ENCODE measurements at regions not wholly inside any gene's neighbourhood (a gene's known extent, or its start where the extent isn't known, plus 50 kb on each side); places are given as distances from the start of the nearest gene placed in this dataset.
A peak's percentile ranks its signal among the peaks of the same experiment; 100 is the strongest.

DNA sequence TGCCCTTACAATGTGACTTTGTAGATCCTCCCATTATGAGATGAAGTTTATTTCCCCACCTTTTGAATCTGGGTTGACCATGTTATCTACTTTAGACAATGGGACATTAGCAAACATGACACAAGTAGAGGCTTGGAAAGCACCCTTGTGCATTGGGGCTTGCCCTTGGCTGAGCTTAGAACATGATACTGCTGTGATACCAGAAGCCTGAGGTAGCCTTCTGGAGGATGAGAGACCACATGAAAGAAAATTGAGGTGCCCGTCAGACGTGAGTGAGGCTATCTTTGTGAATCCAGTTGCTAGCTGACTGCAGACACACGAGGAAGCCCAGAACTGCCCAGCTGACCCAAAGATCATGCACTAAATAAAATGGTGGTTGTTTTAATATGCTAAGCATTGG lies 341.2 kb downstream of the CYP26B1 start:
- DNase-seq (ENCODE audit: low read depth, low spot score) = no peak
- TF ChIP-seq FOXP2 (optimal IDR thresholded peaks at IDR 0.05; ENCODE audit: control extremely low read depth, extremely low read length, insufficient read depth) (no peak), EZH2 (IDR thresholded peaks at IDR 0.05) (no peak), POLR2AphosphoS5 (IDR thresholded peaks at IDR 0.05; ENCODE audit: borderline replicate concordance, low read depth, low read length) (no peak)
- H3K4me3 ChIP-seq = no peak overlapping the region

DNA sequence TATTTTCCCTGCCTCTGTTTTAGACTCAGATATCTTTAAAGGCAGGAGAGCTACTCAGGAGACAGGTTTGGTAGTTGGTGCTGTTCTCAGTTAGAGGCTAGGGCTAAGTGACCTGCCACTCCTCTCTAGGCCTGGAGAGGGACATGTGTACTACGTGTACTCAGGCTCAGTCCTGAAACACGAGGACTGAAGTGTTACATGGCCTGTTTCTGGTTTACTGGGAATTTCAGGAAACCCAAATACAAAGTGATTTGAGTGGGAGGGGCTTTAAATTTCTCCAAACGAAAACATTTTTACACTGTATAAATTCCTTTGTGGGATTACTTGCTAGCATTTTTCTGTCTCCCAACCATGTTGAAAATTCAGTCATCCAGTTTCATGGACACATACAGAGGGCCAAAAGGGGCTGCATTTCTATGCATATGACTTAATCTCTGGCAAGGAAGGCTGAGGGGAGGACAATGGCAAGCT lies 343.3 kb downstream of the CYP26B1 start:
- H3K27ac ChIP-seq = no peak overlapping the region
- H3K9ac ChIP-seq (ENCODE audit: insufficient read length) = no peak overlapping the region
- H3K9me3 ChIP-seq (ENCODE audit: low read depth, low read length) = no peaks in the 10 kb centered on the region
- DNase-seq (ENCODE audit: low read depth, low spot score) = no peak
- no peaks in the 10 kb centered on the region for H3K36me3 ChIP-seq (ENCODE audit: insufficient read depth, low read length)
- TF ChIP-seq POLR2AphosphoS5 (IDR thresholded peaks at IDR 0.05; ENCODE audit: borderline replicate concordance, low read depth, low read length) (no peak), FOXP2 (optimal IDR thresholded peaks at IDR 0.05; ENCODE audit: control extremely low read depth, extremely low read length, insufficient read depth) (no peak), EZH2 (IDR thresholded peaks at IDR 0.05) (no peak)
- no peak overlapping the region for H3K4me3 ChIP-seq

More for the DNA sequence above, 341.2 kb downstream of the CYP26B1 start:
- H3K9me3 ChIP-seq (ENCODE audit: low read depth, low read length) = no peaks in the 10 kb centered on the region
- H3K36me3 ChIP-seq (ENCODE audit: insufficient read depth, low read length) = no peaks in the 10 kb centered on the region
- H3K27ac ChIP-seq = no peak overlapping the region
- H3K9ac ChIP-seq (ENCODE audit: insufficient read length) = no peak overlapping the region

DNA sequence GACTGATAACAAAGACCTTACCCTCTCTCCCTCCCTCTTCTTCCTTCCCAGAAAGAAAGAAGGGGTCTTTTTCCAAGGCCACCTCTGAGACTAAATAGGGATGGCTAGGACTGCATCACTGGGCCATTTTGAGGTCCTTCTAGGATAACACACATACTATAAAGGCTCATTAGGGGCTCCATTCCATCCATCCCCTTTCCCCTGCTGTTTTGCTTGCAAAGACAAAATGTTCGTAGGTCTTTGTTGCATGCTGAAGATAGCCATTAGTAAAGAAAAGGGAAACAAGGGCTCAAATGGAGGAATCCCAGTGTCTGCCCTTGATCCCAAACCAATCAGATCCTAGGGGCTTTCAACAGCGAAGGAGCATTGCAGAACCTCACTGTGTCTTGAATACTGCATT lies 344.3 kb downstream of the CYP26B1 start:
- DNase-seq (ENCODE audit: low read depth, low spot score) = no peak
- H3K9me3 ChIP-seq (ENCODE audit: low read depth, low read length) = no peaks in the 10 kb centered on the region
- no peak overlapping the region for H3K4me3 ChIP-seq
- H3K36me3 ChIP-seq (ENCODE audit: insufficient read depth, low read length) = no peaks in the 10 kb centered on the region
- no peak overlapping the region for H3K27ac ChIP-seq
- TF ChIP-seq EZH2 (IDR thresholded peaks at IDR 0.05) (no peak), POLR2AphosphoS5 (IDR thresholded peaks at IDR 0.05; ENCODE audit: borderline replicate concordance, low read depth, low read length) (no peak), FOXP2 (optimal IDR thresholded peaks at IDR 0.05; ENCODE audit: control extremely low read depth, extremely low read length, insufficient read depth) (no peak)
- H3K9ac ChIP-seq (ENCODE audit: insufficient read length) = no peak overlapping the region

DNA sequence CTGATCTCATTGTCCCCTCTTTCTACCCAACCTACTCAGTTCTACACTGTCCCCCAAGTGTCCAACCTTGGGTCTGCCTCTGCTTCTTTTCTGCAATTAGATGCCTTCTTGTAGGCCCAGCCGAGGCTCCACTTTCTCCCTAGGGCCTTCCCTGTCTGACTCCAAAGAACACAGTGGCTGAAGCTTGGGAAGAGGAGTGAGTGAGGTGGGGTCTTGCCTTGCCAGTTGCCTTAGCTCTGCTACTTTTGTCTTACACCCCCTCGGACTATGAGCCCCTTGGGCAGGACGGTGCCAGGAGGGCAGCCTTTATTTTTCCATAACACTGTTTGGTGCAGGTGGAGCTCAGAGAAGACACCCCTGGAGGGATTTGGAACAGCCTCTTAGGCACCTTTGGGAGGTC lies 345.1 kb downstream of the CYP26B1 start:
- Histone ChIP-seq H3K9me3 (ENCODE audit: low read depth, low read length) (no peaks in the 10 kb centered on the region), H3K9ac (ENCODE audit: insufficient read length) (no peak overlapping the region), H3K4me3 (no peak overlapping the region), H3K36me3 (ENCODE audit: insufficient read depth, low read length) (no peaks in the 10 kb centered on the region), H3K27ac (no peak overlapping the region)
- TF ChIP-seq POLR2AphosphoS5 (IDR thresholded peaks at IDR 0.05; ENCODE audit: borderline replicate concordance, low read depth, low read length) (no peak), FOXP2 (optimal IDR thresholded peaks at IDR 0.05; ENCODE audit: control extremely low read depth, extremely low read length, insufficient read depth) (no peak), EZH2 (IDR thresholded peaks at IDR 0.05) (no peak)
- no peak for DNase-seq (ENCODE audit: low read depth, low spot score)

DNA sequence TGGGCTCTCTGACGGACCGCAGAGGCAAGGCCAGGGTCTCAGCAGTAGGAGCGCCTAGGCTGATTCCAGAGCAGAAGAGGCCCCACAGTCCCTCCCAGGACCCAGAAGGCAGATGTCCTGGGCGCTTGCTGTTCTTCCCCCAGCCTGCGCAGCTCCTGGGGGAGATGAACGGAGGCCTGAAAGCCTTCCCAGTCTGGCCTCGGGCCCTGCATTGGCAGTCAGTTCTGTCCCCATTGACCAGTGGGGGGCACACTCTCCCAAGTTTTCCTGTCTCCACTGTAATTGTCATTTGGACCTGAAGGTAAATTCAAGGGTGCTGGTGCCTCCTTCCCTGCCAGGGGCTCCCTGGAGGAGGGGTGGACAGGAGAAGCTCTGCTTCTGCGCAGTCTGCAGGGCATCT lies 345.7 kb downstream of the CYP26B1 start:
- no peak overlapping the region for H3K27ac ChIP-seq
- no peaks in the 10 kb centered on the region for H3K36me3 ChIP-seq (ENCODE audit: insufficient read depth, low read length)
- H3K4me3 ChIP-seq = no peak overlapping the region
- TF ChIP-seq POLR2AphosphoS5 (IDR thresholded peaks at IDR 0.05; ENCODE audit: borderline replicate concordance, low read depth, low read length) = no peak
- no peak for TF ChIP-seq EZH2 (IDR thresholded peaks at IDR 0.05)
- no peak for TF ChIP-seq FOXP2 (optimal IDR thresholded peaks at IDR 0.05; ENCODE audit: control extremely low read depth, extremely low read length, insufficient read depth)
- no peaks in the 10 kb centered on the region for H3K9me3 ChIP-seq (ENCODE audit: low read depth, low read length)
- H3K9ac ChIP-seq (ENCODE audit: insufficient read length) = no peak overlapping the region
- DNase-seq (ENCODE audit: low read depth, low spot score) = no peak

DNA sequence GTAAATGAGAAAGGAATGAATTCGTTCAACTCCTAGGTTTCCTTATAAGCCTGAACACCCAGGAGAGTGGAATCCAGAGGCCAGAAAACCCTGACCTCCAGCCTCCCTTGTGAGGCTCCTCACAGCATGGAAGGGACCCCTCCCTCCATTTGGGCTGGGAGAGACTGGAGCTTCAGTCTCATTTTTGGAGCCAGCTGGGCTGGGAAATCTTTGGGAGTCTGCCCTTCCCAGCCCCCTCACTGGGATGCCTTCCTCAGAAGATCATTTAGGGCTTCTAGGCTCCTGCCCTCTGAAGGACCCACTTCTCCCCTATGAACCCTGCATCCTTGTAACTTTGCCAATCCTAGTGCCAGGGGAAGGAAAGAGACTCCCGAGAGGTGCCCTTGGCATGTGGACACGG lies 346.1 kb downstream of the CYP26B1 start:
- peak overlapping the region; percentile 67 for H3K27ac ChIP-seq
- no peak for DNase-seq (ENCODE audit: low read depth, low spot score)
- TF ChIP-seq POLR2AphosphoS5 (IDR thresholded peaks at IDR 0.05; ENCODE audit: borderline replicate concordance, low read depth, low read length) (no peak), FOXP2 (optimal IDR thresholded peaks at IDR 0.05; ENCODE audit: control extremely low read depth, extremely low read length, insufficient read depth) (no peak), EZH2 (IDR thresholded peaks at IDR 0.05) (no peak)
- H3K36me3 ChIP-seq (ENCODE audit: insufficient read depth, low read length) = no peaks in the 10 kb centered on the region
- no peaks in the 10 kb centered on the region for H3K9me3 ChIP-seq (ENCODE audit: low read depth, low read length)
- no peak overlapping the region for H3K9ac ChIP-seq (ENCODE audit: insufficient read length)
- no peak overlapping the region for H3K4me3 ChIP-seq

DNA sequence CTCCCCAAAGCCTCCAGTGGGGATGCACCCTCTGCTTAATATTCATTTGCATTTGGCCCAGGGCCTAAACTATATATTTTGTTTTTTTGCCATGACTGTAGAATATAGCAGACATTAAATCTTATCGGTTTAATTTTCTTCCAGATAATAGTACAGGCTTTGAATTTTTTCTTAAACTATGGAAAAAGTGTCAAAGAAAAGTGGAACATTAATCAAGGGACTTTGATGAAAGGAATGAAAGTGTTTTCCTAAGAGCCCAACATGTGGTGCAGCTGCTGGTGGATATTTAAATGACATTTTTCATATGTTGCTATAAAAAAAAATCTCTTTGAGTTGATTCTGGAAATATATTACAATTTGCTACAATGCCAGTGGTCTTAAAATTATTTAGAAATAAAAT lies 346.8 kb downstream of the CYP26B1 start:
- DNase-seq (ENCODE audit: low read depth, low spot score) = no peak
- no peak for TF ChIP-seq POLR2AphosphoS5 (IDR thresholded peaks at IDR 0.05; ENCODE audit: borderline replicate concordance, low read depth, low read length)
- no peak for TF ChIP-seq EZH2 (IDR thresholded peaks at IDR 0.05)
- TF ChIP-seq FOXP2 (optimal IDR thresholded peaks at IDR 0.05; ENCODE audit: control extremely low read depth, extremely low read length, insufficient read depth) = no peak
- H3K9ac ChIP-seq (ENCODE audit: insufficient read length) = no peak overlapping the region
- H3K36me3 ChIP-seq (ENCODE audit: insufficient read depth, low read length) = no peaks in the 10 kb centered on the region
- H3K9me3 ChIP-seq (ENCODE audit: low read depth, low read length) = no peaks in the 10 kb centered on the region
- peak overlapping the region; percentile 67 for H3K27ac ChIP-seq
- H3K4me3 ChIP-seq = no peak overlapping the region

DNA sequence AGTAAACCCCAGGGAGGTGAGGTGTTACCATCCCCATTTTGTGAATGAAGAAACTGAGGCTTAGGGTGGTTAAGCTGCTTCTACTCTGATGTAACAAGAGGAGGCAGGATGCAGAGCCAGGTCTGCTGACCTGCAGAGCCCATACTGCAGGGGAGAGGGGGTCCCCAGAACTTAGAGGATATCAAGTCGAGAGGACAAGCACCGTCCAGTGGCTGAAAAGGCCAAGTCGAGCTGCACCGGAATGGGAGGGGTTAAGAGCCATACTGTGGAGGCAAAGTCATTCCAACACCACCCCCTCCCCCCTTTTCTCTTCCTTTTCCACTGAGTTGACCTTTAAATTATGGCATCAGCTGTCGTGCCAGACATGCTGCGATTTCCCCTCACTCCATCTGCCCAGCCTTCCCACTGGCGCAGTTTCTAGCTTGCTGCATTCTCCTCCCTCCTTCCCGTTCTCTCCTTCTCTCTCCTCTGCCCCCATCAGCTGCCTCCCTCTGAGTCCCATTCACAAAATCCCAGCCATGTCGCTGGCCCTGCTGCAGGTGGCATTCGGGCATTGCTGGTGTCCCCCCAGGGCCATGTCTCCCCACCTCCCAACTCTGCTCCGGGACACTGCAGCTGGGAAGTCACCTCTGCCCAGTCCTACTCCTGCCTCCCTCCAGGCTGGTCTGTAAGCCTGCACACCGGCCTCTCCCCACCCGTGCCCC lies 346.9 kb downstream of the DYSF start:
- Histone ChIP-seq H3K27ac (no peak overlapping the region), H3K4me3 (no peak overlapping the region), H3K9me3 (ENCODE audit: low read depth, low read length) (no peaks in the 10 kb centered on the region), H3K9ac (ENCODE audit: insufficient read length) (no peak overlapping the region), H3K36me3 (ENCODE audit: insufficient read depth, low read length) (no peaks in the 10 kb centered on the region)
- no peak for TF ChIP-seq FOXP2 (optimal IDR thresholded peaks at IDR 0.05; ENCODE audit: control extremely low read depth, extremely low read length, insufficient read depth)
- TF ChIP-seq POLR2AphosphoS5 (IDR thresholded peaks at IDR 0.05; ENCODE audit: borderline replicate concordance, low read depth, low read length) = no peak
- DNase-seq (ENCODE audit: low read depth, low spot score) = no peak
